ENCODE measurements at regions not wholly inside any gene's neighbourhood (a gene's known extent, or its start where the extent isn't known, plus 50 kb on each side); places are given as distances from the start of the nearest gene placed in this dataset.

DNA sequence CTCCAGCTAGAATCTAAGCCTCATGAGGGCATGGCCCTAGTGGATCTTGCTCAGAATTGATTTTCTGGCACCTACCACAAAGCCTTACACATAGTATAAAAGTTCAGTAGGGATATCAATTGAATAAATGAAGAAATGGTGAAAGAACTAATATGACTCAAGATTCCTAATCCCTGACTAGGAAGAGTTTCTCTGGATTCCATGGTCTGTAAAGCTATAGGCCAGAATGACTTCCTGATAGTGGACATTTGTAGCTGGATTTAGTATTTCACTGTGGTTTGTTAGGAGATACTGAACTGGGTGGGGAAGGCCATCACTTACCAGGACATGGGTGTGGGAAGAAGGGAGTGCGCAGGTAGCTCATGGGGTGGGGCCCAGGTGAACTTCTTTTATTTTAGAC, 168.9 kb downstream of the RAP2B start:
- DNase-seq (ENCODE audit: low spot score) = no peak
- Histone ChIP-seq H3K14ac (ENCODE audit: low read length) (no peak overlapping the region), H3K4me1 (ENCODE audit: control insufficient read depth in 2 of 2, insufficient read depth in 1 of 2, low read depth in 1 of 2, low read length in 2 of 2) (peaks cover 0 to 2% of the 10 kb centered on the region in 2 donors), H3K4me3 (ENCODE audit: low read length in 2 of 2) (no peak overlapping the region), H3K9ac (ENCODE audit: low read depth, low read length, poor library complexity) (no peak overlapping the region), H3K4ac (ENCODE audit: low read length) (no peak overlapping the region), H2BK120ac (ENCODE audit: low read depth, low read length) (no peak overlapping the region), H3K79me1 (ENCODE audit: low read depth, low read length) (no peaks in the 10 kb centered on the region), H2BK15ac (ENCODE audit: low read length) (no peak overlapping the region), H2BK5ac (ENCODE audit: low read length) (no peak overlapping the region), H2AFZ (ENCODE audit: low read length) (no peak overlapping the region), H3K18ac (ENCODE audit: low read length) (no peak overlapping the region), H3K36me3 (replicated peaks in 1 of 2; ENCODE audit: control insufficient read depth in 2 of 2, insufficient read depth in 2 of 2, low read length in 2 of 2) (no peaks in the 10 kb centered on the region), H4K8ac (ENCODE audit: low read depth, low read length) (no peak overlapping the region), H3K23ac (ENCODE audit: low read depth, low read length, poor library complexity) (no peak overlapping the region), H2BK12ac (ENCODE audit: low read length) (no peak overlapping the region), H4K91ac (ENCODE audit: low read depth, low read length, poor library complexity) (no peak overlapping the region), H3K9me3 (replicated peaks in 1 of 2; ENCODE audit: control insufficient read depth in 2 of 2, insufficient read depth in 1 of 2, low read depth in 1 of 2, low read length in 2 of 2) (no peaks in the 10 kb centered on the region), H3K4me2 (ENCODE audit: insufficient read depth, low read length, poor library complexity, severe bottlenecking) (no peak overlapping the region), H2AK5ac (ENCODE audit: low read depth, low read length) (no peak overlapping the region), H3K27ac (replicated peaks; ENCODE audit: low read length) (no peak overlapping the region), H3K27me3 (ENCODE audit: control insufficient read depth in 3 of 3, insufficient read depth in 3 of 3, low read depth in 1 of 3, low read length in 3 of 3) (no peaks in the 10 kb centered on the region)
- no CpG with 5 or more reads among the region's 1 CpG for WGBS, 2 donors (ENCODE audit: extremely low coverage in 2 of 2, insufficient read length in 2 of 2, insufficient replicate concordance in 1 of 2)

DNA sequence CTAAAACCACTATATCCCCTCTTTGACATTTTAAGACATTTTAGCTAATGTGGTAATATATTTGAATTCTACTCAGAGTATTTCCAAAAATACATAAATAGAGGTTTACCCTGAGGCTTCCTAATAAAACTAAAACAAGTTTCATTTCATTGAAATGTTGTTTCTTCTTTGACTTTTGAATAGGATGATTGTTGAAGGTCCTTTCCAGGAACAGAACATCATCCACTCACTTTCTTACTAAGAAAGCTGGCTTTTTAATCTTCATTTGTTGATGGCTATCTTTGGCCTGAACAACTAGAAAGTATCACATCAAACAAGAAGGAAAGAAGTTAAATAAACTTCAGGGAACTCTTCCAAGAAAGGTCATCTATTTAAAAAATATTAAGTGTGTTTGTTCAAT, 169.7 kb downstream of the RAP2B start:
- Histone ChIP-seq H3K4me3 (ENCODE audit: low read length in 2 of 2) (no peak overlapping the region), H4K8ac (ENCODE audit: low read depth, low read length) (no peak overlapping the region), H3K4ac (ENCODE audit: low read length) (no peak overlapping the region), H3K27me3 (ENCODE audit: control insufficient read depth in 3 of 3, insufficient read depth in 3 of 3, low read depth in 1 of 3, low read length in 3 of 3) (no peaks in the 10 kb centered on the region), H3K14ac (ENCODE audit: low read length) (no peak overlapping the region), H3K18ac (ENCODE audit: low read length) (no peak overlapping the region), H2AFZ (ENCODE audit: low read length) (no peak overlapping the region), H2BK5ac (ENCODE audit: low read length) (no peak overlapping the region), H2BK12ac (ENCODE audit: low read length) (no peak overlapping the region), H3K9me3 (replicated peaks in 1 of 2; ENCODE audit: control insufficient read depth in 2 of 2, insufficient read depth in 1 of 2, low read depth in 1 of 2, low read length in 2 of 2) (no peaks in the 10 kb centered on the region), H3K4me1 (ENCODE audit: control insufficient read depth in 2 of 2, insufficient read depth in 1 of 2, low read depth in 1 of 2, low read length in 2 of 2) (peaks cover 0 to 2% of the 10 kb centered on the region in 2 donors), H3K27ac (replicated peaks; ENCODE audit: low read length) (no peak overlapping the region), H3K9ac (ENCODE audit: low read depth, low read length, poor library complexity) (no peak overlapping the region), H3K4me2 (ENCODE audit: insufficient read depth, low read length, poor library complexity, severe bottlenecking) (no peak overlapping the region), H2BK120ac (ENCODE audit: low read depth, low read length) (no peak overlapping the region), H3K79me1 (ENCODE audit: low read depth, low read length) (no peaks in the 10 kb centered on the region), H3K23ac (ENCODE audit: low read depth, low read length, poor library complexity) (no peak overlapping the region), H3K36me3 (replicated peaks in 1 of 2; ENCODE audit: control insufficient read depth in 2 of 2, insufficient read depth in 2 of 2, low read length in 2 of 2) (no peaks in the 10 kb centered on the region), H2BK15ac (ENCODE audit: low read length) (no peak overlapping the region), H4K91ac (ENCODE audit: low read depth, low read length, poor library complexity) (no peak overlapping the region), H2AK5ac (ENCODE audit: low read depth, low read length) (no peak overlapping the region)
- no peak for DNase-seq (ENCODE audit: low spot score)

DNA sequence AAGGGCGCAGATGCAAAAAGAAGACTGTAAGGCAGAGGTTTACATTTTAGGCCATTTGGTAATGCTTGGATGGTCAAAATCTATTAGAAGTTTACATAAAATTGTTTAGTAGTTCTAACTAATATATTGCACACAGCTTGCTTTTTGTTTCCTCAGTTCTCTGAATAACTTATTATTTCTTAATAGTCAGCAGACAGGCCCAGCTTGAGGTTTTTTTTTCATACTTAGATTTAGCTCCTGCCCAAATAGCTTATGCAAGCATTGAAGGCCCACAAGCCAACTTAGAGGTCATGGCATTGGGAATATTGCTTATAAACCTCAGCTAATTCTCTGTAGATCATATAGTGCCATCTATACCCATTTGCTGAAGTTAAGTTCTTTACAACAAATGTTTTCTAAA, 172.5 kb downstream of the RAP2B start:
- Histone ChIP-seq H2AK5ac (ENCODE audit: low read depth, low read length) (no peak overlapping the region), H3K18ac (ENCODE audit: low read length) (no peak overlapping the region), H2BK15ac (ENCODE audit: low read length) (no peak overlapping the region), H3K4me3 (ENCODE audit: low read length in 2 of 2) (no peak overlapping the region), H3K79me1 (ENCODE audit: low read depth, low read length) (no peaks in the 10 kb centered on the region), H3K9ac (ENCODE audit: low read depth, low read length, poor library complexity) (no peak overlapping the region), H2BK120ac (ENCODE audit: low read depth, low read length) (no peak overlapping the region), H3K23ac (ENCODE audit: low read depth, low read length, poor library complexity) (no peak overlapping the region), H3K27ac (replicated peaks; ENCODE audit: low read length) (no peak overlapping the region), H3K9me3 (replicated peaks in 1 of 2; ENCODE audit: control insufficient read depth in 2 of 2, insufficient read depth in 1 of 2, low read depth in 1 of 2, low read length in 2 of 2) (no peaks in the 10 kb centered on the region), H2BK12ac (ENCODE audit: low read length) (no peak overlapping the region), H2AFZ (ENCODE audit: low read length) (no peak overlapping the region), H2BK5ac (ENCODE audit: low read length) (no peak overlapping the region), H3K4me1 (ENCODE audit: control insufficient read depth in 2 of 2, insufficient read depth in 1 of 2, low read depth in 1 of 2, low read length in 2 of 2) (peaks cover 0 to 2% of the 10 kb centered on the region in 2 donors), H3K36me3 (replicated peaks in 1 of 2; ENCODE audit: control insufficient read depth in 2 of 2, insufficient read depth in 2 of 2, low read length in 2 of 2) (no peaks in the 10 kb centered on the region), H3K4me2 (ENCODE audit: insufficient read depth, low read length, poor library complexity, severe bottlenecking) (no peak overlapping the region), H3K4ac (ENCODE audit: low read length) (no peak overlapping the region), H4K8ac (ENCODE audit: low read depth, low read length) (no peak overlapping the region), H3K27me3 (ENCODE audit: control insufficient read depth in 3 of 3, insufficient read depth in 3 of 3, low read depth in 1 of 3, low read length in 3 of 3) (no peaks in the 10 kb centered on the region), H3K14ac (ENCODE audit: low read length) (no peak overlapping the region), H4K91ac (ENCODE audit: low read depth, low read length, poor library complexity) (no peak overlapping the region)
- DNase-seq (ENCODE audit: low spot score) = no peak
- WGBS, 2 donors (ENCODE audit: extremely low coverage in 2 of 2, insufficient read length in 2 of 2, insufficient replicate concordance in 1 of 2) = no CpG with 5 or more reads among the region's 1 CpG

DNA sequence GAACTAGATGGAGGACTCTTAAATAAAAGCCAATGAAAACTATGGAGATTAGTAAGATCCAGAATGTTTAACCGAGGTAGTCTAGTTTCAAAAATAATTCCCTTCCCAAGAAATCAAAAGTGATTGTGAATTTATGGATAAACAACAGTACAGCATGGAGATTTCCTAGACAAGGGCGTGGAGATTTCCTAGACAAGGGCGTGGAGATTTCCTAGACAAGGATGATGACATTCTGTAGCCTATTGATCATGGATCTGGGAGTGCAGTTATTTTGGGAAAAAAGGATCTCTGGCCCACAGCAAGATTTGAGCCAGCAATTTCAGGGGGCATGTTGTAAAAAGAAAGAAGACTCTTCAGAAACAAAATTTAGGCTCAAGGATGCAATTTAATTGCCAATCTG, 175.3 kb downstream of the RAP2B start:
- no peak overlapping the region for H3K4ac ChIP-seq (ENCODE audit: low read length)

More for the DNA sequence above, 175.3 kb downstream of the RAP2B start:
- Histone ChIP-seq H2AK5ac (ENCODE audit: low read depth, low read length) (no peak overlapping the region), H3K14ac (ENCODE audit: low read length) (no peak overlapping the region), H3K4me3 (ENCODE audit: low read length in 2 of 2) (no peak overlapping the region), H3K79me1 (ENCODE audit: low read depth, low read length) (no peaks in the 10 kb centered on the region), H3K36me3 (replicated peaks in 1 of 2; ENCODE audit: control insufficient read depth in 2 of 2, insufficient read depth in 2 of 2, low read length in 2 of 2) (no peaks in the 10 kb centered on the region), H3K4me2 (ENCODE audit: insufficient read depth, low read length, poor library complexity, severe bottlenecking) (no peak overlapping the region), H3K9ac (ENCODE audit: low read depth, low read length, poor library complexity) (no peak overlapping the region), H4K91ac (ENCODE audit: low read depth, low read length, poor library complexity) (no peak overlapping the region), H2AFZ (ENCODE audit: low read length) (no peak overlapping the region), H2BK120ac (ENCODE audit: low read depth, low read length) (no peak overlapping the region), H3K27ac (replicated peaks; ENCODE audit: low read length) (no peak overlapping the region), H3K18ac (ENCODE audit: low read length) (no peak overlapping the region), H4K8ac (ENCODE audit: low read depth, low read length) (no peak overlapping the region), H2BK5ac (ENCODE audit: low read length) (no peak overlapping the region), H3K9me3 (replicated peaks in 1 of 2; ENCODE audit: control insufficient read depth in 2 of 2, insufficient read depth in 1 of 2, low read depth in 1 of 2, low read length in 2 of 2) (peaks cover 0 to 2% of the 10 kb centered on the region in 2 donors), H2BK15ac (ENCODE audit: low read length) (no peak overlapping the region), H2BK12ac (ENCODE audit: low read length) (no peak overlapping the region), H3K4me1 (ENCODE audit: control insufficient read depth in 2 of 2, insufficient read depth in 1 of 2, low read depth in 1 of 2, low read length in 2 of 2) (peaks cover 0 to 2% of the 10 kb centered on the region in 2 donors), H3K23ac (ENCODE audit: low read depth, low read length, poor library complexity) (no peak overlapping the region), H3K27me3 (ENCODE audit: control insufficient read depth in 3 of 3, insufficient read depth in 3 of 3, low read depth in 1 of 3, low read length in 3 of 3) (no peaks in the 10 kb centered on the region)
- WGBS, 2 donors (ENCODE audit: extremely low coverage in 2 of 2, insufficient read length in 2 of 2, insufficient replicate concordance in 1 of 2) = no CpG with 5 or more reads among the region's 3 CpGs
- no peak for DNase-seq (ENCODE audit: low spot score)
